Neural progenitor cell (in vitro differentiated cells): ENCODE measurements at regions not wholly inside any gene's neighbourhood (a gene's known extent, or its start where the extent isn't known, plus 50 kb on each side); places are given as distances from the start of the nearest gene placed in this dataset.

Experiments used
- DNase-seq: peaks from one replicate; pipeline ENCODE4 v3.0.0-alpha.2; 2016; ENCODE audit warnings: low spot score
- H2AFZ ChIP-seq: fragments of 200-600 bp; sonication (generic); replicated peaks from 2 replicates; pipeline ENCODE4 v1.6.1; 2016; ENCODE audit warnings: antibody characterized with exemption
- H3F3A ChIP-seq: fragments of 200-600 bp; sonication (generic); 2 replicates; pipeline ENCODE4 v1.6.1; 2016; ENCODE audit warnings: antibody characterized with exemption, low read depth
- H3K27ac ChIP-seq: fragments of 200-600 bp; sonication (generic); 2 replicates; pipeline ENCODE4 v1.5.1; 2016; ENCODE audit warnings: mild to moderate bottlenecking
- H3K27me3 ChIP-seq: fragments of 200-600 bp; sonication (generic); 2 replicates; pipeline ENCODE4 v1.6.1; 2016; ENCODE audit warnings: mild to moderate bottlenecking, moderate library complexity
- H3K36me3 ChIP-seq: fragments of 200-600 bp; sonication (generic); 2 replicates; pipeline ENCODE4 v1.5.1; 2016
- H3K4me1 ChIP-seq: fragments of 200-600 bp; sonication (generic); 2 replicates; pipeline ENCODE4 v1.6.1; 2016; ENCODE audit warnings: mixed run types
- H3K4me2 ChIP-seq: fragments of 200-600 bp; sonication (generic); 2 replicates; pipeline ENCODE4 v1.6.1; 2016
- H3K4me3 ChIP-seq: fragments of 200-600 bp; sonication (generic); 2 replicates; pipeline ENCODE4 v1.5.1; 2016
- H3K79me2 ChIP-seq: fragments of 200-600 bp; sonication (generic); 2 replicates; pipeline ENCODE4 v1.6.1; 2016; ENCODE audit warnings: low read depth
- H3K9ac ChIP-seq: fragments of 200-600 bp; sonication (generic); 2 replicates; pipeline ENCODE4 v1.6.1; 2016
- H3K9me3 ChIP-seq: fragments of 200-600 bp; sonication (generic); 2 replicates; pipeline ENCODE4 v1.5.1; 2016; ENCODE audit warnings: low read depth
- H4K20me1 ChIP-seq: fragments of 200-600 bp; sonication (generic); 2 replicates; pipeline ENCODE4 v1.6.1; 2016; ENCODE audit warnings: low read depth
- H3K27ac Mint-ChIP-seq: 3 replicates; pipeline ENCODE4 v1.8.0; 2021; ENCODE audit warnings: mixed read lengths
- H3K27me3 Mint-ChIP-seq: 2 replicates; pipeline ENCODE4 v1.8.0; 2022; ENCODE audit warnings: low read depth, mild to moderate bottlenecking, inconsistent platforms, moderate library complexity, mixed read lengths; ENCODE audit not compliant: insufficient read depth
- H3K36me3 Mint-ChIP-seq: 3 replicates; pipeline ENCODE4 v1.8.0; 2021; ENCODE audit warnings: mixed read lengths
- H3K4me1 Mint-ChIP-seq: 3 replicates; pipeline ENCODE4 v1.8.0; 2021; ENCODE audit warnings: mixed read lengths
- H3K4me3 Mint-ChIP-seq: 3 replicates; pipeline ENCODE4 v1.8.0; 2021; ENCODE audit warnings: mild to moderate bottlenecking, moderate library complexity, mixed read lengths
- H3K9me3 Mint-ChIP-seq: 3 replicates; pipeline ENCODE4 v1.8.0; 2020; ENCODE audit warnings: mixed read lengths
- EZH2 ChIP-seq: fragments of 200-600 bp; sonication (generic); IDR thresholded peaks from 2 replicates; pipeline ENCODE4 v1.6.1; 2017; ENCODE audit warnings: antibody characterized with exemption, mild to moderate bottlenecking, moderate library complexity
- EZH2phosphoT487 ChIP-seq: fragments of 200-600 bp; sonication (generic); IDR thresholded peaks from 2 replicates; pipeline ENCODE4 v1.6.1; 2017; ENCODE audit warnings: antibody characterized with exemption
- TF ChIP-seq, protein P1 (sequence below): fragments of 200-600 bp; sonication (generic); IDR thresholded peaks from 2 replicates; pipeline ENCODE4 v1.5.1; 2017; ENCODE audit warnings: antibody characterized with exemption, mild to moderate bottlenecking

GRCh38 chr21:38041493-38041892 lies 125.2 kb upstream of the KCNJ6 start:
- Histone ChIP-seq H3K36me3 (no peaks in the 10 kb centered on the region), H3K4me2 (no peak overlapping the region), H3K27me3 (no peaks in the 10 kb centered on the region), H3K9ac (no peak overlapping the region), H3K27ac (no peak overlapping the region), H4K20me1 (no peaks in the 10 kb centered on the region), H3F3A (no peaks in the 10 kb centered on the region), H3K4me1 (no peaks in the 10 kb centered on the region), H3K9me3 (no peaks in the 10 kb centered on the region), H3K4me3 (no peak overlapping the region), H3K79me2 (no peaks in the 10 kb centered on the region), H2AFZ (no peak overlapping the region)
- Mint-ChIP-seq H3K36me3 (no peaks in the 10 kb centered on the region), H3K27ac (no peak overlapping the region), H3K4me1 (no peaks in the 10 kb centered on the region), H3K9me3 (no peaks in the 10 kb centered on the region), H3K4me3 (no peak overlapping the region), H3K27me3 (no peaks in the 10 kb centered on the region)
- TF ChIP-seq EZH2 (no peak), EZH2phosphoT487 (no peak)
- TF ChIP-seq, protein P1, sequence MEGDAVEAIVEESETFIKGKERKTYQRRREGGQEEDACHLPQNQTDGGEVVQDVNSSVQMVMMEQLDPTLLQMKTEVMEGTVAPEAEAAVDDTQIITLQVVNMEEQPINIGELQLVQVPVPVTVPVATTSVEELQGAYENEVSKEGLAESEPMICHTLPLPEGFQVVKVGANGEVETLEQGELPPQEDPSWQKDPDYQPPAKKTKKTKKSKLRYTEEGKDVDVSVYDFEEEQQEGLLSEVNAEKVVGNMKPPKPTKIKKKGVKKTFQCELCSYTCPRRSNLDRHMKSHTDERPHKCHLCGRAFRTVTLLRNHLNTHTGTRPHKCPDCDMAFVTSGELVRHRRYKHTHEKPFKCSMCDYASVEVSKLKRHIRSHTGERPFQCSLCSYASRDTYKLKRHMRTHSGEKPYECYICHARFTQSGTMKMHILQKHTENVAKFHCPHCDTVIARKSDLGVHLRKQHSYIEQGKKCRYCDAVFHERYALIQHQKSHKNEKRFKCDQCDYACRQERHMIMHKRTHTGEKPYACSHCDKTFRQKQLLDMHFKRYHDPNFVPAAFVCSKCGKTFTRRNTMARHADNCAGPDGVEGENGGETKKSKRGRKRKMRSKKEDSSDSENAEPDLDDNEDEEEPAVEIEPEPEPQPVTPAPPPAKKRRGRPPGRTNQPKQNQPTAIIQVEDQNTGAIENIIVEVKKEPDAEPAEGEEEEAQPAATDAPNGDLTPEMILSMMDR = no peak
- DNase-seq = no peak

DNA sequence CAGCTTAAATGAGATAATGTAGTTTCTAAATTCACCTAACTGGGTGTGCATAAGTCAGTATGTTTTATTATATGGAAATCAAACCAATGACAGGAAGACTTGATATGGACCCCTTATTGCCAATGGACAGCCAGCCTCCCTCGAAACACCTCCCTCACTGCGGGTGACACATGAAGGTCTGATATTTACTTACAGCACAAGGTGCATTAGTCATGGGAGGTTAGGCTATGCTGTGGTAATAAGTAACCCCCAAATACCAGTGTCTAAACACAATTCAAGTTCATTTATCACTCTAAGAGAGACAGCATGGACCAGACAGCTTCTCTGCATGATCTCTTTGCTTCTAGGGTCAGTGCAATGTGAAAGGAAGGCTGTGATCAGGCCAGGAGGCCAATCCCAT lies 126.0 kb upstream of the KCNJ6 start:
- Histone ChIP-seq H3K9me3 (no peaks in the 10 kb centered on the region), H3K9ac (no peak overlapping the region), H3K4me1 (no peaks in the 10 kb centered on the region), H3K36me3 (no peaks in the 10 kb centered on the region), H3K4me3 (no peak overlapping the region), H3K4me2 (no peak overlapping the region), H3K27me3 (no peaks in the 10 kb centered on the region), H3K79me2 (no peaks in the 10 kb centered on the region), H3F3A (no peaks in the 10 kb centered on the region), H2AFZ (no peak overlapping the region), H4K20me1 (no peaks in the 10 kb centered on the region), H3K27ac (no peak overlapping the region)
- TF ChIP-seq EZH2phosphoT487 (no peak), EZH2 (no peak)
- TF ChIP-seq, protein P1 = no peak
- H3K36me3 Mint-ChIP-seq = no peaks in the 10 kb centered on the region
- no peaks in the 10 kb centered on the region for H3K9me3 Mint-ChIP-seq
- DNase-seq = no peak
- H3K27ac Mint-ChIP-seq = no peak overlapping the region
- H3K4me1 Mint-ChIP-seq = no peaks in the 10 kb centered on the region
- no peaks in the 10 kb centered on the region for H3K27me3 Mint-ChIP-seq
- no peak overlapping the region for H3K4me3 Mint-ChIP-seq

DNA sequence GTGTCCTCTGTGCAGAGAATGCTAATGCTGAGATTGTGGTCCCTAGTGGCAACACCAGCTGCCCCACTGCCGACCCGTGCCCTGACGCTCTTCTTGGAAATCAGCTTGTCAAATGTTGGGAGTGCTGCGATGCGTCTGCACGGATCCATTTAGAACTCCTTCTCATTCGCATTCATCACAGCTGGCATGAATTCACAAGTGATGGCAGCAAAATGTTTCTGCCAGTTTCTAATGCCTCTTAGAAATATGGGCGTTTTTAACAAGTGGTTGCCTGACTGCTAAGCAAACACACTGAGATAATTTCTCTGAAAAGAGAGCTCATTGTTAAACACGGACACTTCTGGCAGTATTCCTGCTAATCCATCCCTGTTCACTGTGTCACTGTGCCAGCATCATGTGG lies 131.9 kb upstream of the KCNJ6 start:
- Mint-ChIP-seq H3K36me3 (no peaks in the 10 kb centered on the region), H3K4me3 (no peak overlapping the region), H3K27ac (no peak overlapping the region), H3K27me3 (peaks cover 3% of the 10 kb centered on the region), H3K4me1 (peaks cover 4% of the 10 kb centered on the region), H3K9me3 (no peaks in the 10 kb centered on the region)
- no peak for DNase-seq
- Histone ChIP-seq H3K4me3 (no peak overlapping the region), H3K27ac (no peak overlapping the region), H3F3A (no peaks in the 10 kb centered on the region), H3K4me1 (no peaks in the 10 kb centered on the region), H4K20me1 (no peaks in the 10 kb centered on the region), H3K79me2 (no peaks in the 10 kb centered on the region), H3K36me3 (no peaks in the 10 kb centered on the region), H3K4me2 (no peak overlapping the region), H3K9me3 (no peaks in the 10 kb centered on the region), H3K9ac (no peak overlapping the region), H2AFZ (no peak overlapping the region), H3K27me3 (no peaks in the 10 kb centered on the region)
- TF ChIP-seq EZH2phosphoT487 (no peak), EZH2 (no peak)
- TF ChIP-seq, protein P1 = no peak

GRCh38 chr21:38054334-38054733 lies 138.1 kb upstream of the KCNJ6 start:
- TF ChIP-seq, protein P1 = no peak
- TF ChIP-seq EZH2phosphoT487 (no peak), EZH2 (no peak)
- H4K20me1 ChIP-seq = no peaks in the 10 kb centered on the region
- Mint-ChIP-seq H3K27ac (no peak overlapping the region), H3K9me3 (peaks cover 3% of the 10 kb centered on the region), H3K36me3 (no peaks in the 10 kb centered on the region), H3K27me3 (peaks cover 10% of the 10 kb centered on the region), H3K4me1 (peaks cover 15% of the 10 kb centered on the region), H3K4me3 (no peak overlapping the region)
- no peaks in the 10 kb centered on the region for H3K9me3 ChIP-seq
- no peaks in the 10 kb centered on the region for H3K36me3 ChIP-seq
- H2AFZ ChIP-seq = no peak overlapping the region
- no peaks in the 10 kb centered on the region for H3K4me1 ChIP-seq
- no peak overlapping the region for H3K27ac ChIP-seq
- H3F3A ChIP-seq = no peaks in the 10 kb centered on the region
- no peaks in the 10 kb centered on the region for H3K27me3 ChIP-seq
- H3K4me3 ChIP-seq = no peak overlapping the region
- H3K4me2 ChIP-seq = no peak overlapping the region
- no peaks in the 10 kb centered on the region for H3K79me2 ChIP-seq
- H3K9ac ChIP-seq = no peak overlapping the region
- no peak for DNase-seq
